Nephron (organoid): ENCODE measurements at regions not wholly inside any gene's neighbourhood (a gene's known extent, or its start where the extent isn't known, plus 50 kb on each side); places are given as distances from the start of the nearest gene placed in this dataset.
"Not testable (repeated sequence)": the region's sequence is repeated elsewhere in the genome, so short reads cannot be mapped to it uniquely, and the experiment has no call there.

Experiments
- H3K27ac Mint-ChIP-seq, 3 experiments: 2 replicates each; pipeline ENCODE4 v1.8.0; 2020; ENCODE audit warnings: mixed read lengths in 3 of 3, mild to moderate bottlenecking in 2 of 3, moderate library complexity in 1 of 3
- H3K27me3 Mint-ChIP-seq: 2 replicates; pipeline ENCODE4 v1.8.0; 2021; ENCODE audit warnings: low read depth, mild to moderate bottlenecking, moderate library complexity, mixed read lengths
- H3K36me3 Mint-ChIP-seq: 2 replicates; pipeline ENCODE4 v1.8.0; 2020; ENCODE audit warnings: low read depth, mixed read lengths
- H3K4me1 Mint-ChIP-seq: 2 replicates; pipeline ENCODE4 v1.8.0; 2020; ENCODE audit warnings: mixed read lengths
- H3K4me3 Mint-ChIP-seq, 3 experiments: 2 replicates each; pipeline ENCODE4 v1.8.0; 2020; ENCODE audit warnings: mild to moderate bottlenecking in 3 of 3, mixed read lengths in 3 of 3, moderate library complexity in 2 of 3
- H3K9me3 Mint-ChIP-seq: 2 replicates; pipeline ENCODE4 v1.8.0; 2020; ENCODE audit warnings: mixed read lengths
- TF ChIP-seq, protein P1 (sequence below), 3 experiments: fragments of 200-600 bp; sonication (generic); IDR thresholded peaks; one replicate each; pipeline ENCODE4 v1.5.0; 2021; ENCODE audit warnings: antibody characterized with exemption in 3 of 3; ENCODE audit not compliant: unreplicated experiment in 3 of 3

DNA sequence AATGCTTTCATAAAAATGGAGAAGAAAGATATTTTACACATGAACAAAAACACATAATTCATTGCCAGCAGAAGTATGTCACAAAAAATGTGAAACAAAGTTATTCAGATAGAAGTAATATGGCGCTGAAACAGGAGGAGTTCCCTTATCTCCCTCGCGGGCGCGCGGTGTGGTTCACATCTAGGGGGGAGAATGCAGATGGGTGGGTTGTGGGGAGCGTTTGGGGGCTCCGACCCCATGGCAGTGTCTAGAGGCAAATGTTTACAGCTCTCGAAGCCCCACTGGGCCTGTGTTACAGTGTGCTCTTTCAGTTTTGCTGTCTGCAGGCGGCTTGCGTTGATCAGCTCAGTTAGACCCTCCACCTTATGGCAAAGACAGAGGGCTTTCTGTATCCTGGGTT lies 297.5 kb downstream of the CGGBP1 start:
- Mint-ChIP-seq H3K27me3 (no peaks in the 10 kb centered on the region), H3K9me3 (no peaks in the 10 kb centered on the region), H3K4me1 (no peaks in the 10 kb centered on the region), H3K4me3 (no peak overlapping the region), H3K36me3 (no peaks in the 10 kb centered on the region), H3K27ac (no peak overlapping the region)
- TF ChIP-seq, protein P1, sequence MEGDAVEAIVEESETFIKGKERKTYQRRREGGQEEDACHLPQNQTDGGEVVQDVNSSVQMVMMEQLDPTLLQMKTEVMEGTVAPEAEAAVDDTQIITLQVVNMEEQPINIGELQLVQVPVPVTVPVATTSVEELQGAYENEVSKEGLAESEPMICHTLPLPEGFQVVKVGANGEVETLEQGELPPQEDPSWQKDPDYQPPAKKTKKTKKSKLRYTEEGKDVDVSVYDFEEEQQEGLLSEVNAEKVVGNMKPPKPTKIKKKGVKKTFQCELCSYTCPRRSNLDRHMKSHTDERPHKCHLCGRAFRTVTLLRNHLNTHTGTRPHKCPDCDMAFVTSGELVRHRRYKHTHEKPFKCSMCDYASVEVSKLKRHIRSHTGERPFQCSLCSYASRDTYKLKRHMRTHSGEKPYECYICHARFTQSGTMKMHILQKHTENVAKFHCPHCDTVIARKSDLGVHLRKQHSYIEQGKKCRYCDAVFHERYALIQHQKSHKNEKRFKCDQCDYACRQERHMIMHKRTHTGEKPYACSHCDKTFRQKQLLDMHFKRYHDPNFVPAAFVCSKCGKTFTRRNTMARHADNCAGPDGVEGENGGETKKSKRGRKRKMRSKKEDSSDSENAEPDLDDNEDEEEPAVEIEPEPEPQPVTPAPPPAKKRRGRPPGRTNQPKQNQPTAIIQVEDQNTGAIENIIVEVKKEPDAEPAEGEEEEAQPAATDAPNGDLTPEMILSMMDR (IDR thresholded peaks at IDR 0.05; ENCODE audit: unreplicated experiment in 3 of 3): no peak

DNA sequence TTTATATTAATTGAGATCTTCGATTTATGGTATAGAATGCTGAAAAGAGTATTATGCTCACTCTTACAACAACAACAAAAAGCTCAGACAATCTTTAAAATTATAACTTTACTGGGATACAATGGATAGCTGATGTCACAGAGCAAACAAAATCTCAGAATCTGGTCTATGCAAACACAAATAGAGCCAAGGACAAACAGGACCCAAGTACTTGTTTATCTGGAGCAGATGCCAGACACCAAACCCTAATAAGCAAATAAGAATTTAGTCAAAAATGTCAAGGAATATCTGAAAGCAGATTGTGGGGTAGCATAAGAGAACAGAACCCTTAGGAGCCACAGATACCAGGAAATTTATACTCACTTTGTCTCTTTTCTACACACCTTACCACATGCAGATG lies 302.2 kb downstream of the CGGBP1 start:
- Mint-ChIP-seq H3K4me1 (no peaks in the 10 kb centered on the region), H3K9me3 (no peaks in the 10 kb centered on the region), H3K27ac (no peak overlapping the region), H3K36me3 (no peaks in the 10 kb centered on the region), H3K4me3 (no peak overlapping the region), H3K27me3 (no peaks in the 10 kb centered on the region)
- TF ChIP-seq, protein P1 (IDR thresholded peaks at IDR 0.05; ENCODE audit: unreplicated experiment in 3 of 3): no peak

DNA sequence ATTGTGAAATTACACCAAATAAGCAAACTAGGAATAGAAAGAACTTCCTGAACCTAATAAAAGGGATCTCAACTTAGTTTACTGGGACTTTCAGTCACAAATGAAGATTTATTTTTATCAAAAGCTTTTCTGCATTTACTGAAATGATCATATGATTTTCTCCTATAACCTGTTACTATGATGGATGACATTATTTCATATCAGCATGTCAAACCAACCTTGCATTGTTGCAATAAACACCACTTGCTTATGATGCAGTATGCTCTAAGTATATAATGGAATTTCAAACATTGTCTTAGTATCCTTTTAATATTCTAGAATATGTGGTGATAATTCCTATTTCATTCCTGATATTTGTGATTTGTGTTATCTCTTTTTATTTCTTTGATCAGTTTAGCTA lies 303.0 kb downstream of the CGGBP1 start:
- Mint-ChIP-seq H3K9me3 (no peaks in the 10 kb centered on the region), H3K27ac (no peak overlapping the region), H3K4me3 (no peak overlapping the region), H3K36me3 (no peaks in the 10 kb centered on the region), H3K4me1 (no peaks in the 10 kb centered on the region), H3K27me3 (no peaks in the 10 kb centered on the region)
- TF ChIP-seq, protein P1 (IDR thresholded peaks at IDR 0.05; ENCODE audit: unreplicated experiment in 3 of 3): no peak

DNA sequence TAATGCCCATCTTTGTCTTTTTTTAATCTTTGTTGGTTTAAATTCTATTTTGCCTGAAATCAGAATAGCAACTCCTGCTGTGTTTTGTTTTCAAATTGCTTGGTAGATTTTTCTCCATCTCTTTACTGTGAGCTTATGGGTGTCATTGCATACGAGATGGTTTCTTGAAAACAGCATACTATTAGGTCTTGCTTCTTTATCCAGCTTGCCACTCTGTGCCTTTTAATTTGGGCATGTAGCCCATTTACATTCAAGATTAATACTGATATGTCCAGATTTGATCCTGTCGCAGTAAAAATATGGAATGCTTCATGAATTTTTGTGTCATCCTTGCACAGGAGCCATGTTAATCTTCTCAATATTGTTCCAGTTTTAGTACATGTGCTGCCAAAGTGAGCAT lies 316.6 kb downstream of the CGGBP1 start:
- no peaks in the 10 kb centered on the region for H3K4me1 Mint-ChIP-seq
- H3K36me3 Mint-ChIP-seq: no peaks in the 10 kb centered on the region
- H3K4me3 Mint-ChIP-seq: no peak overlapping the region
- TF ChIP-seq, protein P1 (IDR thresholded peaks at IDR 0.05; ENCODE audit: unreplicated experiment in 3 of 3): no peak
- no peaks in the 10 kb centered on the region for H3K27me3 Mint-ChIP-seq
- H3K9me3 Mint-ChIP-seq: peaks cover 20% of the 10 kb centered on the region
- H3K27ac Mint-ChIP-seq: no peak overlapping the region

DNA sequence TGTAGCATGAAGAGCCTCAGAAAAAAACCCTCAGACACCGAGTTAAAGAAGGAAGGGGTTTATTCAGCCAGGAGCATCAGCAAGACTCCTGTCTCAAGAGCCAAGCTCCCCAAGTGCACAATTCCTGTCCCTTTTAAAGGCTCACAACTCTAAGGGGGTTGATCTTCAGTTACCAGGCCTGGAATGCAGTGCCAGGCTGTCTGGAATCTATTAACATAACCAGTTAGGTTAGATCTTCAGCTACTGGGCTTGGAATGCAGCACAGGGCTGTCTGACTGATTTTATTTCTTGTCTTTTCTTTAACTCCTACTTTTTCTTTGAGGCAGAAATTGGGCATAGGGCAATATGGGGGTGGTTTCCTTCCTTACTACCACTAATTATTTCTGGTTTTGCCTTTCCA lies 317.9 kb downstream of the CGGBP1 start:
- H3K4me1 Mint-ChIP-seq, H3K27me3 Mint-ChIP-seq: not testable (repeated sequence)

DNA sequence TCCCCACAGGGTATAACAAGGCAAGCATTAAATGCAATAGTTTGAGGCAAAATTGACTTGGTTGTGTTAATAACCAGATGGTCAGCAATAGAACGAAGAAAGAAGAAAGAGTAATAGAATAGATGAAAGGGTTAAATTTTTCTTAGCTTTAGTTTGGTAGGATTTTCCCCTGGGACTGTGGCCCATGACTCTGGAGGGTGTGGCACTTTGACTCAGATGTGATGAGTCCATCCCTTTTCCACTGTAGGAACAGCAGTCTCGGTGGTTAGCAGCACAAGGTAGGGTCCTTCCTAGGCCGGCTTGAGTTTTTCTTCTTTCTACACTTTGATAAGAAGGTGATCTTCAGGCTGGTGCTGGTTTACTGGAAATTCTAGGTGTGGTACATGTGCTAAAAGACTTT lies 321.0 kb downstream of the CGGBP1 start:
- not testable (repeated sequence) for H3K36me3 Mint-ChIP-seq, H3K27ac Mint-ChIP-seq, H3K4me3 Mint-ChIP-seq, H3K4me1 Mint-ChIP-seq, H3K27me3 Mint-ChIP-seq
- peaks cover 20% of the 10 kb centered on the region for H3K9me3 Mint-ChIP-seq

More for the DNA sequence above, 317.9 kb downstream of the CGGBP1 start:
- H3K9me3 Mint-ChIP-seq: peaks cover 20% of the 10 kb centered on the region
- not testable (repeated sequence) for H3K27ac Mint-ChIP-seq, H3K4me3 Mint-ChIP-seq, H3K36me3 Mint-ChIP-seq

DNA sequence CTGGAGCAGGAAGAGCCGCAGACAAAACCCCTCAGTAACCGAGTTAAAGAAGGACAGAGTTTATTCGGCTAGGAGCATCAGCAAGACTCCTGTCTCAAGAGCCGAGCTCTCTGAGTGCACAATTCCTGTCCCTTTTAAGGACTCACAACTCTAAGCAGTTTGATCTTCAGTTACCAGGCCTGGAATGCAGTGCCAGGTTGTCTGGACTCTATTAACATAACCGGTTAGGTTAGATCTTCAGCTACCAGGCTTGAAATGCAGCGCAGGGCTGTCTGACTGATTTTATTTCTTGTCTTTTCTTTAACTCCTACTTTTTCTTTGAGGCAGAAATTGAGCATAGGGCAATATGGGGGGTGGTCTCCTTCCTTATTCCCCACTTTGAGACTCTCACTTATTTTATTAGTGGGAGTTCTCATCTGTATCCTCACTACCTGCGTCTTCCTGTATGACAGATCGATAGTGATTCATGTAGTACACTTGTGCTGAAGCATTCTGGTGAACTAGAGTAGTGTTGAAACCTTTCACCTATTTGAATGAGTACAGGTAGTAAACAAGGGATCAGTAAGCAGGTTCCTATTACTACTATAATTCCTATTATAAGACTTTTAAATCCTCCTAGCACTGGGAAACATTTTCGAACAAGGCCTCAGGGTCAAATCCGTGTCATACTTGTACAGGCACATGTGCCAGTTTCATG lies 325.0 kb downstream of the CGGBP1 start:
- Mint-ChIP-seq H3K4me1 (no peaks in the 10 kb centered on the region), H3K27me3 (no peaks in the 10 kb centered on the region), H3K4me3 (no peak overlapping the region), H3K9me3 (no peaks in the 10 kb centered on the region), H3K36me3 (no peaks in the 10 kb centered on the region), H3K27ac (peak overlapping the region; percentile 86 to 98 (median 93))
- TF ChIP-seq, protein P1 (IDR thresholded peaks at IDR 0.05; ENCODE audit: unreplicated experiment in 3 of 3): no peak
